ENCODE measurements at regions not wholly inside any gene's neighbourhood (a gene's known extent, or its start where the extent isn't known, plus 50 kb on each side); places are given as distances from the start of the nearest gene placed in this dataset.

- peak in 1 of 2 donors; percentile 6 for TF ChIP-seq CTCF (conservative IDR thresholded peaks at IDR 0.05 in 1 of 2, IDR thresholded peaks at IDR 0.05 in 1 of 2; ENCODE audit: extremely low read depth in 1 of 2, insufficient read depth in 1 of 2, low read depth in 1 of 2, low read length in 2 of 2)
- TF ChIP-seq EZH2 (IDR thresholded peaks at IDR 0.05; ENCODE audit: borderline replicate concordance, low read length) = no peak
These were observed 115.6 kb upstream of the PLCB4 start for GRCh38 chr20:8953300-8953699.
